Pancreas (tissue), 10 donors: ENCODE measurements at regions not wholly inside any gene's neighbourhood (a gene's known extent, or its start where the extent isn't known, plus 50 kb on each side); places are given as distances from the start of the nearest gene placed in this dataset.

Source experiments
- ATAC-seq, 4 donors: fragments of 200-7000 bp; cut with Tn5 transposase; one replicate each; pipeline versions ENCODE4 v1.8.0 to v1.9.1; 2020; ENCODE audit warnings: mild to moderate bottlenecking in 4 of 4, moderate library complexity in 4 of 4
- DNase-seq, 6 donors: peaks; one replicate each; pipeline ENCODE4 v3.0.0-alpha.2; 2020
- FAIRE-seq: peaks from 2 replicates; lab custom pipeline; 2012; peaks lifted over from hg19 to GRCh38; lab: Jason Lieb, UNC
- H3K27ac ChIP-seq, 4 donors: fragments of 200-600 bp; sonication (generic); 1 replicate in 3 of 4; 2 replicates in 1 of 4; pipeline versions ENCODE4 v1.5.0 to v1.8.0; 2020
- H3K27me3 ChIP-seq, 4 donors: fragments of 200-600 bp; one replicate each; pipeline ENCODE4 v1.8.0; 2021
- H3K36me3 ChIP-seq, 3 donors: fragments of 200-600 bp; sonication (generic) in 1 of 3; one replicate each; pipeline versions ENCODE4 v1.5.0 to v1.8.0; 2020 to 2021
- H3K4me1 ChIP-seq, 3 donors: fragments of 200-600 bp; one replicate each; pipeline ENCODE4 v1.8.0; 2021
- H3K4me3 ChIP-seq, 4 donors: fragments of 200-600 bp; sonication (generic) in 2 of 4; one replicate each; pipeline versions ENCODE4 v1.5.0 to v1.8.0; 2020 to 2021
- H3K9me3 ChIP-seq, 4 donors: fragments of 200-600 bp; one replicate each; pipeline ENCODE4 v1.8.0; 2021
- WGBS, 2 donors: extraction: QIAGEN DNeasy Blood & Tissue Kit; methylation state at CpG; one replicate each; pipeline ENCODE4 v1.1.7; 2013; 5-methylcytosine and 5-hydroxymethylcytosine counted together
- intact Hi-C, 3 donors: fragments of 100-400 bp; cut with DNase I; formaldehyde crosslinking; loops; one replicate each; pipeline versions ENCODE4 v1.11.1 to v1.14.2; 2022
- TF ChIP-seq, protein P1 (sequence below), 4 donors: fragments of 200-600 bp; sonication (generic) in 3 of 4; IDR thresholded peaks; one replicate each; pipeline versions ENCODE4 v1.5.0 to v1.8.0; 2021; ENCODE audit warnings: antibody characterized with exemption in 4 of 4
- donor health status: healthy with polysubstance abuse.
- donor health status: DM: no; HTN: no; CAD: no; lungs with moderate emphysema.
- donor health status: DM: no; HTN: no; CAD: no.
- donor health status: control.
- donor health status: control.
- donor health status: Bipolar disorder and iron deficiency.
- donor health status: DM: yes; HTN: yes; CAD: no.
- donor health status: DM: no; HTN: no; CAD: no.
- donor health status: DM: no; HTN: no; CAD: no.
- donor health status: DM: yes; HTN: yes; CAD: no.

DNA sequence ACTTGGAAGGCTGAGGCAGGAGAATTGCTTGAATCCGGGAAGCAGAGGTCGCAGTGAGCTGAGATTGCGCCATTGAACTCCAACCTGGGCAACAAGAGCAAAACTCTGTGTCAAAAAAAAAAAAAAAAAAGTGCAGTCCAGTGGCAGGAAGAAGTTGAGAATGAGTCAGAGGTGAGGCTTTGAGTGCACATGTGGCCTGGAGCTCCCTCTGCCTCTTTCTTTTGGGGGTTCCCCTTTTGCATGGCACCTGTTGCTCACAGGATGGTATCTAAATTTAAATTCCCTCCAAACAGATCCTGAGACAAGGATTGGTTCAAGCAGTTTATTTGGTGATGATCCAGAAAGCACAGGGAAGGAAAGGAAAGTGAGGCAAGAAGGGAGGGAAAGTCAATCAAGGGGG lies 151.4 kb upstream of the STX18 start:
- H3K4me3 ChIP-seq: no peak overlapping the region
- intact Hi-C loops: no loop called here
- 94 to 97% methylated on average over 3 of the region's 3 CpGs for WGBS, 2 donors
- no peaks in the 10 kb centered on the region for H3K36me3 ChIP-seq
- H3K4me1 ChIP-seq: no peaks in the 10 kb centered on the region
- no peak for ATAC-seq
- H3K9me3 ChIP-seq: no peaks in the 10 kb centered on the region
- no peaks in the 10 kb centered on the region for H3K27me3 ChIP-seq
- H3K27ac ChIP-seq: no peak overlapping the region
- no peak for FAIRE-seq
- no peak for DNase-seq
- TF ChIP-seq, protein P1, sequence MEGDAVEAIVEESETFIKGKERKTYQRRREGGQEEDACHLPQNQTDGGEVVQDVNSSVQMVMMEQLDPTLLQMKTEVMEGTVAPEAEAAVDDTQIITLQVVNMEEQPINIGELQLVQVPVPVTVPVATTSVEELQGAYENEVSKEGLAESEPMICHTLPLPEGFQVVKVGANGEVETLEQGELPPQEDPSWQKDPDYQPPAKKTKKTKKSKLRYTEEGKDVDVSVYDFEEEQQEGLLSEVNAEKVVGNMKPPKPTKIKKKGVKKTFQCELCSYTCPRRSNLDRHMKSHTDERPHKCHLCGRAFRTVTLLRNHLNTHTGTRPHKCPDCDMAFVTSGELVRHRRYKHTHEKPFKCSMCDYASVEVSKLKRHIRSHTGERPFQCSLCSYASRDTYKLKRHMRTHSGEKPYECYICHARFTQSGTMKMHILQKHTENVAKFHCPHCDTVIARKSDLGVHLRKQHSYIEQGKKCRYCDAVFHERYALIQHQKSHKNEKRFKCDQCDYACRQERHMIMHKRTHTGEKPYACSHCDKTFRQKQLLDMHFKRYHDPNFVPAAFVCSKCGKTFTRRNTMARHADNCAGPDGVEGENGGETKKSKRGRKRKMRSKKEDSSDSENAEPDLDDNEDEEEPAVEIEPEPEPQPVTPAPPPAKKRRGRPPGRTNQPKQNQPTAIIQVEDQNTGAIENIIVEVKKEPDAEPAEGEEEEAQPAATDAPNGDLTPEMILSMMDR (IDR thresholded peaks at IDR 0.05): no peak

DNA sequence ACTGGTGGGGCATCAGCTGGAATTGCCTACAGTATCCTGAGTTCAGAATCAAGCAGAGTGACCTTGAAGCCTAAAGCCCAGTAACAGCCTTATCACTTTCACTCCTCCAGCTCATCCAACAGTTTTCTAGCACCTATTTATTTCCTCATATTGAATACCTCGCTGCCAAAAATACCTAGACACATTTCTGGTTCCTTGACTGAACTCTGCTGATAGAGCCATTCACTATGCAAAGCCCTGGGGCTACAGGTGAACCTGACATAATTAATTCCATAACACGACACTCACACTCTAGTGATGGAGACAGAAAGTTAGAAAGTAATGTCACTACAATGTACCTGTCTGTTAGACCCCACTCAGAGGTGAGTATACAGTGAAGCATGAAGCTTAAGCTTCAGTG lies 149.0 kb upstream of the STX18 start:
- no peaks in the 10 kb centered on the region for H3K4me1 ChIP-seq
- TF ChIP-seq, protein P1 (IDR thresholded peaks at IDR 0.05): no peak
- H3K36me3 ChIP-seq: no peaks in the 10 kb centered on the region
- no peaks in the 10 kb centered on the region for H3K9me3 ChIP-seq
- WGBS, 2 donors: 86 to 94% methylated on average over 2 of the region's 2 CpGs
- H3K27me3 ChIP-seq: no peaks in the 10 kb centered on the region
- FAIRE-seq (no peak), ATAC-seq (no peak), DNase-seq (no peak)
- H3K27ac ChIP-seq: no peak overlapping the region
- H3K4me3 ChIP-seq: no peak overlapping the region
- intact Hi-C loops: no loop called here

DNA sequence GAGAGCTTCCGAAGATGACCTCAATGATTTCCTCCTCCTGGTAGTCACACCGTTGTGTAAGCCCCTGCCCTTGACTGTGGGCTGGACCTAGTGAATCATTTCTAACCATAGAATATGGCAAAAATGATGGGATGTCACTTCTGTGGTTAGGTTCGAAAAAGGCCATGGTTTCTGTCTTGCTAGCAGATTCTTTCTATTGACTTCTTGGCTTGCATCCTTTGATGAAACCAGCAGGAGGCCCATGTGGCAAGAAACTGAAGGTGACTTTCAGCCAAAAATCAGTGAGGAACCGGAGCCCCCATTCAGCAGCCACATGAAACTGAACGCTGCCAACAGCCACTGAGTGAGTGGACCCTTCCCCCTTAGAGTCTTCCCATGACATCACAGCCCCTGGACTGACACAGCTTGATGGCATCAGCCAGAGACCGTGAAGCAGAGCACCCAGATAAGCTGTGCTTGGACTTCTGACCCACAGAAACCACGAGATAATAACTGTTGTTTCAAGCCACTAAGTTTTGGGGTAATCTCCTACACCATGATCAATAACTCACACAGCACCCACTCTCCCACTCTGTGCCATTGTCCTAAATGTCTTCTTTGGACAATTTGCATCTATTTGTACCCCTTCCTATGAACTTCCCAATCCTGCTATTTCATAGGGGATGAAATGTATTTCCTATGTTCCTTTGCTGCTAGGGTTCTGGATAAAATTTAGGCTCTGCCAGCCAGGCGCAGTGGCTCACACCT lies 148.0 kb upstream of the STX18 start:
- no peak for ATAC-seq
- intact Hi-C loops: no loop called here
- TF ChIP-seq, protein P1 (IDR thresholded peaks at IDR 0.05): no peak

DNA sequence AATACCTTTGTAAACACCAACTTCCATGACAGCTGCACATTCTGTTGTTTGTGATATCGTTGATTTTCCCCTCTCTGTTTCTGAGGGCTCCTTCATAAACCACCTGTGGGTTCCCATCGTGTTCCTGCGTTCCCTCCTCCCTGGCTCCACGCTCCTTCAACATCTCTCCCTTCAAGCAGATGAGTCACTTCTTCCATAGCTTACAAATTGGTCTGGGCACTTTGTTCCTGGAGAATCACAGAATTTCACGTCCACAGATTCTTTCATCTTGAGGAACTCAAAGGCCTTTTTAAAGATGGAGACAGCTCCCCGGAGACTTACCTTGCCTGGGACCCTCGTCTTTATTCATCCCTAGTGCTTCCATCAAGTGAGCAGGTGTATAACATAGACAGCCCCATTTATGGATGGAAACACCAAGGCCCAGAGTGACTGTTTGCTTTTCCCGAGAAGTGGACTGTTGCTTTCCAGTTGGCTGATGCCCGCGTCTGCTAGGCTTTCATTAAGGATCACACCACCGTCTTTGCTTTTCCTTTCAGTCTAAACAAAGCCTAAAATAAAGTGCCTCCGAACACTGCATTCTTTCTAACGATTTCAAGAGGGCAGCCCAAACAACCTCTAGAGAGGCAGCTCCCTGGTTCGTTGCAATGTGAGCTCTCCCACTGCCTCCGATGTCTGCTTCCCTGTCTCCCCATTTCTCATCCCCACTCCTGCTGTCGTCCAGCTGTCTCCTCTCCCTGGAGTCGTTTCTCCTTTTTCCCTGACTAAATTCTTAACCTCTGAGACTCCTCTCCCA lies 146.3 kb upstream of the STX18 start:
- no peaks in the 10 kb centered on the region for H3K36me3 ChIP-seq
- FAIRE-seq (no peak), DNase-seq (no peak), ATAC-seq (no peak)
- H3K9me3 ChIP-seq: no peaks in the 10 kb centered on the region
- H3K27ac ChIP-seq: no peak overlapping the region
- intact Hi-C loops: no loop called here
- no peaks in the 10 kb centered on the region for H3K4me1 ChIP-seq
- TF ChIP-seq, protein P1 (IDR thresholded peaks at IDR 0.05): no peak
- H3K27me3 ChIP-seq: no peaks in the 10 kb centered on the region
- H3K4me3 ChIP-seq: no peak overlapping the region
- WGBS, 2 donors: 66 to 71% methylated on average over 17 of the region's 17 CpGs

More for the DNA sequence above, 148.0 kb upstream of the STX18 start:
- Histone ChIP-seq H3K9me3 (no peaks in the 10 kb centered on the region), H3K36me3 (no peaks in the 10 kb centered on the region), H3K27ac (no peak overlapping the region), H3K4me1 (no peaks in the 10 kb centered on the region), H3K4me3 (no peak overlapping the region), H3K27me3 (no peaks in the 10 kb centered on the region)
- FAIRE-seq (no peak), DNase-seq (no peak)
- 91 to 92% methylated on average over 8 of the region's 8 CpGs for WGBS, 2 donors

DNA sequence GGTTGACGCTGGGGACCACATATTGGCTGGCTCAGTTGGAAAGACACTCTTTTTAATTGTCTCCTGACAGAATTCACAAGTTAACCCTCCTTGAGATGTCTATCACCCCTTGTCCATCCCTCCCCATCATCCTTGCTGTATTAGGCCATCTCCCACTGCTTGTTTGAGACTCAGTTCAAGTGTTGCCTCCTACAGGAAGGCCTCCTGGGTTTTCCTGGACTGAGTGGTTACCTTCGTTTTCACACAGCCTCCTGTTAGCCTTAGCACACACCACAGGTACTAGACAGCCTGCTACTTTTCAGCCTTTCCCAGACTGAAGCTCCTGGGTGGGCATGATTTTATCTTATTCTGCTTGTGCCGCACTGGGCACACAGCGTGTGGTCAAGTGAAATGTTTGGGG lies 145.3 kb upstream of the STX18 start:
- Histone ChIP-seq H3K27ac (no peak overlapping the region), H3K27me3 (no peaks in the 10 kb centered on the region), H3K4me1 (no peaks in the 10 kb centered on the region), H3K4me3 (no peak overlapping the region), H3K36me3 (no peaks in the 10 kb centered on the region), H3K9me3 (no peaks in the 10 kb centered on the region)
- 88% methylated on average over 4 of the region's 4 CpGs for WGBS, 2 donors
- no peak for FAIRE-seq
- TF ChIP-seq, protein P1 (IDR thresholded peaks at IDR 0.05): no peak
- intact Hi-C loops: no loop called here
- no peak for ATAC-seq
- no peak for DNase-seq
